Left lung (tissue), 4 donors: ENCODE measurements at regions not wholly inside any gene's neighbourhood (a gene's known extent, or its start where the extent isn't known, plus 50 kb on each side); places are given as distances from the start of the nearest gene placed in this dataset.

ENCODE experiments used
- ATAC-seq: fragments of 200-7000 bp; cut with Tn5 transposase; one replicate; pipeline ENCODE4 v1.9.1; 2020; ENCODE audit warnings: moderate library complexity
- DNase-seq, 4 donors: peaks; one replicate each; pipeline ENCODE4 v3.0.0-alpha.2; 2013 to 2020
- H3K27ac ChIP-seq, 2 donors: fragments of 200-600 bp; sonication (generic) in 1 of 2; one replicate each; pipeline versions ENCODE4 v1.5.0 to v1.8.0; 2020 to 2021
- H3K27me3 ChIP-seq, 2 donors: fragments of 200-600 bp; sonication (generic) in 1 of 2; one replicate each; pipeline versions ENCODE4 v1.5.0 to v1.8.0; 2020 to 2021
- H3K36me3 ChIP-seq, 2 donors: fragments of 200-600 bp; sonication (generic) in 1 of 2; one replicate each; pipeline versions ENCODE4 v1.5.0 to v1.8.0; 2020 to 2021
- H3K4me1 ChIP-seq, 2 donors: fragments of 200-600 bp; one replicate each; pipeline ENCODE4 v1.8.0; 2021
- H3K4me3 ChIP-seq, 2 donors: fragments of 200-600 bp; sonication (generic) in 1 of 2; one replicate each; pipeline versions ENCODE4 v1.5.0 to v1.8.0; 2020 to 2021; ENCODE audit warnings: mild to moderate bottlenecking in 1 of 2
- H3K9me3 ChIP-seq, 2 donors: fragments of 200-600 bp; sonication (generic) in 1 of 2; one replicate each; pipeline versions ENCODE4 v1.5.0 to v1.8.0; 2020 to 2021
- intact Hi-C, 2 donors: fragments of 100-400 bp; cut with DNase I; formaldehyde crosslinking; loops; one replicate each; pipeline versions ENCODE4 v1.11.2 to v1.14.2; 2022
- TF ChIP-seq, protein P1 (sequence below), 2 donors: fragments of 200-600 bp; sonication (generic) in 1 of 2; IDR thresholded peaks; one replicate each; pipeline versions ENCODE4 v1.5.0 to v1.8.0; 2021; ENCODE audit warnings: antibody characterized with exemption in 2 of 2
- donor health status: DM: no; HTN: yes; CAD: no.
- donor health status: DM: no; HTN: no; CAD: no.

DNA sequence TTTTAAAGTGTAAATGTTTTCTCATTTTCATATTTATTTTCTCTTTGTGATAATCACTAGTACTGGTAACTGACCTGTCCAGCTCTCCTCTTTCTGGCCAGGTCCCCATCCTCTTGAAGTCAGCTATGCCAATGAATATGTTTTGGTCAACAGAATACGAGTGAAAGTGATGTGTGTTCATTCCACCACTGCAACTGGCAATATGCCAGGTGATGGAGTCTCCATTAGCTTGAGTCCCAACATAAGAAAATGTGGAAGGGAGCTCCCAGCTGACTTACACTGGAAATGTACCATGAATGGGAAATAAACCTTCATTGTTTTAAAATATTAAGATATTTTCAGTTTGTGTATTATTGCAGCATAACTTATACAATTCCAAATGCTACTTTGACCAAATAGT, 75.8 kb downstream of the CCDC34 start:
- H3K27ac ChIP-seq: no peak overlapping the region
- no peaks in the 10 kb centered on the region for H3K4me1 ChIP-seq
- no peak overlapping the region for H3K4me3 ChIP-seq
- DNase-seq: no peak
- peaks cover 0 to 7% of the 10 kb centered on the region in 2 donors for H3K9me3 ChIP-seq
- intact Hi-C loops: no loop called here
- ATAC-seq: no peak
- TF ChIP-seq, protein P1, sequence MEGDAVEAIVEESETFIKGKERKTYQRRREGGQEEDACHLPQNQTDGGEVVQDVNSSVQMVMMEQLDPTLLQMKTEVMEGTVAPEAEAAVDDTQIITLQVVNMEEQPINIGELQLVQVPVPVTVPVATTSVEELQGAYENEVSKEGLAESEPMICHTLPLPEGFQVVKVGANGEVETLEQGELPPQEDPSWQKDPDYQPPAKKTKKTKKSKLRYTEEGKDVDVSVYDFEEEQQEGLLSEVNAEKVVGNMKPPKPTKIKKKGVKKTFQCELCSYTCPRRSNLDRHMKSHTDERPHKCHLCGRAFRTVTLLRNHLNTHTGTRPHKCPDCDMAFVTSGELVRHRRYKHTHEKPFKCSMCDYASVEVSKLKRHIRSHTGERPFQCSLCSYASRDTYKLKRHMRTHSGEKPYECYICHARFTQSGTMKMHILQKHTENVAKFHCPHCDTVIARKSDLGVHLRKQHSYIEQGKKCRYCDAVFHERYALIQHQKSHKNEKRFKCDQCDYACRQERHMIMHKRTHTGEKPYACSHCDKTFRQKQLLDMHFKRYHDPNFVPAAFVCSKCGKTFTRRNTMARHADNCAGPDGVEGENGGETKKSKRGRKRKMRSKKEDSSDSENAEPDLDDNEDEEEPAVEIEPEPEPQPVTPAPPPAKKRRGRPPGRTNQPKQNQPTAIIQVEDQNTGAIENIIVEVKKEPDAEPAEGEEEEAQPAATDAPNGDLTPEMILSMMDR (IDR thresholded peaks at IDR 0.05): no peak
- no peaks in the 10 kb centered on the region for H3K36me3 ChIP-seq
- H3K27me3 ChIP-seq: no peaks in the 10 kb centered on the region

DNA sequence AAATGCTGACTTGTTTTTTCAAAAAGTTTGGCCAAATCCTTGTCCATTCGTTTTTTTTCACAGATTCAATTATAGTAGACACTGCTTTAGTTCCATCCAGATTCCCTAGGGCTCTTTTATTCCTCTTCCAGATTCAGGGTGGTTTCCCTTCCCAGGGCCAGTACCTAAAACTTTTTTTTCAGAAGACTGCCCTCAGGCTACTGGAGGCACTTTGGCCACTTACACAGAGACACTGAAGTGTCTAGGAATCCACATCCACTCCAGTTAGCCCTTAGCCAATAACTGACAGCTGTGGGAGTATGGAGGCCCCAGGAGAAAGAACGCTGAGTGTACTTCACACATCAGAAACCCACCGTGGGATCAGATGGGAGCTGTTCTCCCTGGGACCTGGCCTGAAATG, 77.3 kb downstream of the CCDC34 start:
- no peaks in the 10 kb centered on the region for H3K27me3 ChIP-seq
- no peaks in the 10 kb centered on the region for H3K36me3 ChIP-seq
- no peaks in the 10 kb centered on the region for H3K4me1 ChIP-seq
- TF ChIP-seq, protein P1 (IDR thresholded peaks at IDR 0.05): no peak
- H3K9me3 ChIP-seq: peaks cover 0 to under 1% of the 10 kb centered on the region in 2 donors
- intact Hi-C loops: no loop called here
- no peak for ATAC-seq
- no peak overlapping the region for H3K4me3 ChIP-seq
- no peak overlapping the region for H3K27ac ChIP-seq
- DNase-seq: no peak

DNA sequence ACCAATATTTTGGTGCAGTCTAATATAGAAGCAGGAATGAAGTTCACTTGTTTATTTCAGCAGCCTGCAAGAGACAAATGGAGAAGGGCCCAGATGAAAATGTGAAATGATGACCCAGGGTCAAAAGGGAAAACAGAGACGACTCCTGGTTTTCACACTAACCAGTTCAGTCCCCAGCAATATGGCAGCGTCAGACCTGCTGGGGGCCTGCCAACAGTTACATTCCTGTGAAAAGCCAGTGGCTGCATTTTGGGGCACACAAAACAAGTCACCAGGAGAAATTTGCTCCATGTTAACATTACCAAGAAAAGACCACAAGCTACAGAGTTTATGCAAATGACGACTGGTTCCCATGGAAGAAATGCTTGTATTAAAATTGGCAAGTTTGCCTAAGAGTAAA, 80.2 kb downstream of the CCDC34 start:
- Histone ChIP-seq H3K4me3 (no peak overlapping the region), H3K36me3 (no peaks in the 10 kb centered on the region), H3K27me3 (peaks cover 0 to 3% of the 10 kb centered on the region in 2 donors), H3K9me3 (no peaks in the 10 kb centered on the region), H3K4me1 (no peaks in the 10 kb centered on the region), H3K27ac (no peak overlapping the region)
- DNase-seq: no peak
- intact Hi-C loops: no loop called here
- TF ChIP-seq, protein P1 (IDR thresholded peaks at IDR 0.05): no peak
- no peak for ATAC-seq

DNA sequence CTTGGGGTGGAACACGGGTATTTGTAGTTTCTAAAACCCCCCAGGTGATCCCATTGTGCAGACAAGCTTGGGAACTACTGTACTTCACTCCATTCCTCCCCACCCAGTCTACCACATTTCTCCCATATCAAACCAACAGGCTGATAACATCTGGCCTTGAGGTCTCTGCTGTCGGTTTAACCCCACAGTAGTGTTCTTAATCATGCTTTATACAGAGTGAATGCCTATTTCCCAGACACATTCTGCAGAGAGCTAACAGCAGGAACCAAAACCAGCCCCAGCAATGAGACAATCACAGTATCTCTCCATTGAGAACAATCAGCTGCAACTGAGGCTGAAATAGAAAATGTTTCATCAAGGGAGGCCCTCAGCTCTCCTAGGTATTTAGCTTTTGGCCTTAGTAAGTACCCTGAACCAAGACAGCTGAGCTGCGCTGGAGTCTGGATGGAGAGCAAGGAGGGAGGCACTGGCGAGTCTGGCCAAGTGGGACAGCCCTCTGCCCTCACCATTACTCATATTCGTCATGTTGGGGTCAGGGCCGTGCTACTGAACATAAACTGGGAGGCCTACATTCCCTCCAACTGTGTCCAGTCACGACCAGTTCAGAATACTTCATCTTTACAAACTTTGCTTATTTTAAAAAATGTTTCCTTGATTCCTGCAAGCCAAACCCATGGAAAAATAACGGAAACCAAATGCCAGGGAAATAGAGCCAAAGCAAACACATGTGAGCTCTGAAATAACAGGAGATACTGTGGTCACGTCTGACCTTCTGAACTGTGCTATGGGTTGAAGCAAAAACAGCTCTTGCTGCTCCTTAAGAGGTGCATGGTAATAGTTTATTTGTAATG, 81.0 kb downstream of the CCDC34 start:
- TF ChIP-seq, protein P1 (IDR thresholded peaks at IDR 0.05): no peak
- H3K4me3 ChIP-seq: no peak overlapping the region
- DNase-seq: peak in 1 of 4 donors; percentile 51
- no peak overlapping the region for H3K27ac ChIP-seq
- no peaks in the 10 kb centered on the region for H3K4me1 ChIP-seq
- ATAC-seq: peak; percentile 89
- H3K9me3 ChIP-seq: no peaks in the 10 kb centered on the region
- intact Hi-C loops: no loop called here
- no peaks in the 10 kb centered on the region for H3K36me3 ChIP-seq
- peaks cover 0 to 3% of the 10 kb centered on the region in 2 donors for H3K27me3 ChIP-seq

DNA sequence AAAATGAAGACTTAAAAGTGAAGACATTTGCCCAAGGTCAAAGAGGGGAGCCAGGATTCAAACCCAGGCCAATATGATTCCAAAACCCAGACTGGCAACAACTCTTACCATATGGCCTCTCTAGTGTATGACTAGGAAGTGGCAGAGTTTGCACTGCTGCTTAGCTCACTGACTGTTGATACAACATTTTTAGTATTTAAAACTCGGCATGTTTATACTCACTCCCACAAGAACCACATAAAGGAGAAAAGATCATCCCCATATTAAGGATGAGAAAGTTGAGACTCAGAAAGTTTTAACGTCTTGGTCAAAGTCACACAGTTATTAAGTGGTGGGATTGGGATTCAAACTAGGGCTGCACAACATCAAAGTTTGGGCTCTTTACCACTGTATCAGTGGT, 81.7 kb downstream of the CCDC34 start:
- Histone ChIP-seq H3K27ac (no peak overlapping the region), H3K4me3 (no peak overlapping the region), H3K36me3 (no peaks in the 10 kb centered on the region), H3K9me3 (no peaks in the 10 kb centered on the region), H3K27me3 (peaks cover 0 to 3% of the 10 kb centered on the region in 2 donors), H3K4me1 (no peaks in the 10 kb centered on the region)
- ATAC-seq (no peak), DNase-seq (no peak)
- intact Hi-C loops: no loop called here
- TF ChIP-seq, protein P1 (IDR thresholded peaks at IDR 0.05): no peak
